Activated CD4-positive, CD25-positive, alpha-beta regulatory T cell (primary cell): ENCODE measurements at regions not wholly inside any gene's neighbourhood (a gene's known extent, or its start where the extent isn't known, plus 50 kb on each side); places are given as distances from the start of the nearest gene placed in this dataset.

Experiments used
- DNase-seq, 4 experiments: peaks; one replicate each; lab custom pipeline; 2025; lab: John Stamatoyannopoulos, UW

DNA sequence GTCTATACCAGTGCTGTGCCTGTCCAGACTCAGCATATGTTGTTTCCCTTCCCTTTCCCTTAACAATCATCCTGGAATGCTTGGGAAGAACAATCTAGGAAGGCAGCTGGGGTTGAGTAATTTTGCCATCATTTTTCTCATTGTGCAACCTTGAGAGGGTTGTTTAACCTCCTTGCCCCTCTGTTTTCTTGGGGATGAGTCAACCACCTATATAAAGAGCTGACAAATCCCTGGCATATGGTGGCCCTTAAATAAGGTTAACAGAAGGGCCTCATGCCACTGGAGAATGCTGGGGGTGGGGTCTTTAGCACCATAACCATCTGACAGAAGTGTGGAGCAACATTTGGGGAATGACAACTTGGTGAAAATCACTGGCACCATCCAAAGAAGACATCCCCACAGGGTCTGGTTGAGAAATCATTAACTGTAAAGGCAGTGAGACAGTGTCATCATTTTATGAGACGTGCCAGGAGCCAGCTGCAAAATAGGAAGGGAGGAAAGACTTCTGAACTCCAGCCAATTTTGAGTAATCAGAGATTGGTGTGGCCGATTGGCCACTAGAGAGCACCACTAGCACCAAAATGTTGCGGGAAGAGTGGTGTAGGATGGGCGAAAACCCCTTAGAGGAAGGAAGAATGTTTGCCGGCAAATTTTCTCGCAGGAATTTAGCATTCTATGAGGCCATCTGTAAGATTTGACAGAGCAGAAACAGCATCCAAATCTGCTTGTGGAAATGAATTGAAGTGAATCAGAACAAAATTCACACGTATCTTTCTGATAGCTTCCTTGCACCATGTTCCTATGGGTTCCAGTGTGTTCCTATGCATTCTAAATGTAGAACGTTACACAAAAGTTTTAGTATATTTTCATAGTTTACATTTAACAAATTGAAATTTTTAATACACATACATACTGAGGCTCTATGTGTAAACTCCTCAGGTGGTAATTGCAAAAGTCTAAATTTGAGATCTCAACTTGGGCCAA, 113.8 kb downstream of the MSX2 start:
- no peak for DNase-seq

DNA sequence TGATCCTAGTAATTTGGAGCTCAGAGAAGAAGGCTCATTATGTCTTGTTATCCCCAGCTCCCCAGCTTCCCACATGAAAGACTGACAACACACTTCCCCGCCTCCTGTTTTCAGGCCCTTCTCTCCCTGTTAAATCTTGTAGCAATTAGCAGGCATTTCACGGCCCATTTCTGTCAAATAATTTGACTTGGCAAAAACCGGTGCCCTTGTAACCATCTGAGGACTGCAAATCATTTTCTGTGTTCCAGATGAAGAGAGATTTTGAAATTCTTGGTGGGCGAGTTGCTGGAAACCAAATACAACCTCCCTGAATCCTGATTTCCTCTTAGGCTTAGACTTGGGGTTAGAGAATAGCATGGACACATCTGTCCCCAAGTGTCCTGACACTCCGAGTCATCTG, 109.7 kb downstream of the MSX2 start:
- no peak for DNase-seq

DNA sequence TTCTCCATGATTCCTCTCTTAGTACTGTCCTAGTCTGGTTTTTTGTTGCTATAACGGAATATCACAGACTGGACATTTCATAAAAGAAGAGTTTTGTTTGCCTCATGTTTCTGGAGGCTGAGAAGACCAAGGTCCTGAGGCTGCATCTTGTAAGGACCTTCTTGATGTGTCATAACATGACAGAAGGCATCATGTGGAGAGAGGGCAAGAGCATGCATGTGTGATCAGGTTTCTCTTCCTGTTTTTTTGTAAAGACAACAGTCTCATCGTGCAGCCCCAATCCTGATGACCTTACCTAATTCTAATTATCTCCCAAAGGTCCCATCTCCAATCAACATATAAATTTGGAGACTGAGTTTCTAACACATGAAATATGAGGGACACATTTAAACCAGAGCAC, 108.4 kb downstream of the MSX2 start:
- DNase-seq: no peak

DNA sequence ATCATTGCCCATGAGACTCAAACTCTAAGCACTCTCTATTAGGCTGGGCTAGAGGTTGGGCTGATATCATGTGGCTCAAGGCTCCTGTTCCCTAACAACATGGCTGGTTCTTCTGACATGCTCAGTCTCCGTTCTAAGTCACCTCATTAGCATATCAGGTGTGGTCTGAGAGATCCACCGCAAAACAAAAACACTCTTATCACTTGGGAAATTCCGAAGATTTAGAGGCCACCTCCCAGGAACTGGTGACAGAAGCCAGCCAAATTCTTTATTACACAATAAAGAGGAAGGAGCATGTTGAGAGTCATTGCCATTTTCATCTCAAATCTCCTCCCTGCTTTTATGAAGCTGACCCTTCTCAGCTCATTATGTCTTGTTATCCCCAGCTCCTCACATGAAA, 107.6 kb downstream of the MSX2 start:
- DNase-seq: no peak

DNA sequence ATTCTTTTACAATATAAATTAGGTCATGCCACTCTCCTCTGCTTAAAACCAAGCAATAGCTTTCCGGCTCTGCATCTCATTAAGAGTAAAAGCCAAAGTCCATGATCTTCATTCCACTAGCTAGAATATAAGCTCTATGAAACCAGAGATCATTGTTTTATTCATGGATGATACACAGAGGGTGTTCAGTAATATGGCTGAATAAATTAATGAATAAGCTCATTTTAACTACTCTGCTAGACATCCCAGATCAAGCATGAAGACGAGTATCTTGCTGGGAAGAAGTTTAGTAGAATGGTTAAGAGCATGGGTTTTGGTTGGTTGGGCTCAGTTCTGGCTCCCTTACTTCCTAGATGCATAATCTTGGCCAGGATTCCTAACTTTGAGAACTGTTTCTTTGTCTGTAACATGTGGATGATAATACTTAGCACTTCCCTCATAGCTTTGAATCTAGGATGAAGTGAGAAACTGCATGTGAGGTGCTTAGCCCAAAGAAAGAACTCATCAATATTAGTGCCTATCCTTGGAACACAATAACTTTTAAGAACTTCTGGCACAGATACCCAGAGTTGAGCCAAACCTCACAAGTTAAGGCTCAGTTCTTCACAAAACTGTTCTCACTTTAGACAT, 106.8 kb downstream of the MSX2 start:
- DNase-seq: no peak

DNA sequence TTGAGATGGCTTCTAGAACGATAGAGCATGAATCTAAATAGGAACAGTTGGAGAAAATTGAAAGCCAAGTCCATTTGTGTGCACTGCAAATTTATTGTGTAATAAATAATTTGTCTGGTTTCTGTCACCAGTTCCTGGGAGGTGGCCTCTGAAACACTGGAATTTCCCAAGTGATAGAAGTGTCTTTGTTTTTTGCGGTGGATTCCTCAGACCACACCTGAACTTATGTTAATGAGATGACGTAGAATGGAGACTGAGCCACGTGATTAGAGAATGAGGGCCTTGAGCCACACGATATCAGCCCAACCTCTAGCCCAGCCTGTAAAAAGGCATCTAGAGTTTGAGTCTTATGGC, 105.1 kb downstream of the MSX2 start:
- no peak for DNase-seq

DNA sequence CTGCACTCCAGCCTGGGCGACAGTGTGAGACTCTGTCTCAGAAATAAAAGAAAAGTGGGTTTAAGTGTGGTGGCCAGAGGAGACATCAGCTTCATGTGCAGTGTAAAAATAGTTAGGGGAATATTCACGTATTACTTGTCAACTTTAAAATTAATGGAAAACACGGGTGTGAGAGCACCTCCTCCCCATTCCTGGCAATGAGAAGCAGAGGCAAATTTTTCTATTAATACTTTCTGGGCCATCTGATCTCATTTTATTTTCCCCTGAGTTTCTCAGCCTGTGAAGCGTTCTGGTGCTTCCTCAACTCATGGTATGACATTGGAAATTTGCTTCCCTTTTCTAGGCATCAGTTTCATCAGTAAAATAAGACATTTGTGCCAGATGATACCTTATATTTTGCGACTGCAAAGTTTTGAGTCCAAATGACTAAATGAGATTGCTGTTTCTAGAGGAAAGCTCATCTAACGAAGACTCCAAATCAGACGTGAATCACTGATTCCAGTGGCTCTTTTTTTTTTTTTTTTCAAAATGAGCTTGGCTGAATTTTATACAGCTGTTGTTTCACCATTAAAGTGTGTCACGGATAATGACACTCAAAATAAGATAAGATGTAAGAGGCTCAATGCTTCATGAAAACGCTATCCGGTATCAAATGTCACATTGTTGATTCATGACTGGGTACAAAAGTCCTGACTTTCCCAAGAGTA, 104.6 kb downstream of the MSX2 start:
- DNase-seq: no peak

DNA sequence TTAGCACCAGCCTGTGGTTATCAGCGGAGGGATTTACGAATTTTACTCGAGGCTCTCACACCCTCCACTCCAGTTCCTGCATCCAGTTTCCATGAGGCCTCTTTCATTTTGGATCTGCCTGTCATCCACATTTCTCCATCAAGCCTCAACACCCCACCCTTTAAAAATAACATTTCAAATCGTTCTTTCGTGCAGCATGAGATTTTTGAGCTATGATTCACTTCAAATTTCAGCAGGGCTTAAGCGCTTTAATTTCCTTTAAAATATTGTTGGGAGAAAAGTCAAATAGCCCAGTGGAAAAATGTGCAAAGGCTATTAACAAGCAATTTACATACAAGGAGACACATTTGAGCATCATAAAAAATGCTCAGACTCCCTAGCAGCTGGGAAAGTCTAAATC, 103.2 kb downstream of the MSX2 start:
- DNase-seq: no peak

DNA sequence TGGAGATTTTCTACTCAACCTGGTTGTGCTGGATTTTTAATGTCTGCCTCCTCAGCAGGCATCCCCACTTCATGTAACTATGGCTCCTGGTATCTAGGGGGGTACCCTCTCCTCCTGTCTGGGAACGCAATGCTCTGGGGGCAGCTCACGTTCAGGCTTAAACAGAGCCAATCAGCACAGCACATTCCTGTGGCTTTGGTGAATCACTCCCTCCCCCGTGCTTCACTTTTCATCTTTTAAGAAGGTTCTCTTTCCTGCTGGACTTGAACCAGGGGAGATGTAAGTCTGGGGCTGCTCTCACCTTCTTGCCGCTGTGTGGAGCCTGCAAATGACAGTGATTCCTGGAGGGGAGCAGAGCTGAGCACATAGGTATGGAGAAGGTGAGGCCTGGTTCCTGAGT, 101.2 kb downstream of the MSX2 start:
- DNase-seq: no peak

DNA sequence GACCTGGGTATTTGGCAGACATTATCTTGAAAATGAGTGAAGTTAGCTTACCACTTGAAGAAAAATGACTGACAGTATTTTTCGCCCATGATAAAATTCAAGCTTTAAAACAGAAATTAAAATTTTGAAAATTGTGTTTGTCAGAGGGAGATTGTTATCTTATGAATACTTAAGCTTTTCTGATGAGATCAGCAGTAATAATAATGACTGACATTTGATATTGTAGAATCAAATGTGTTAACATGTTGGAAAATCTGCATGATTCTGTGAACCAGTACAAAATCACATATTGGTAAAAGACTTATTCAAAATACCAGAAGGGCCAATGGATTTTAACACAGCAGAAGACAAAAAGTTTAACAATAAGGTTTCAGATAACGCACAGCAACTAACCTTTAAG, 94.0 kb downstream of the MSX2 start:
- no peak for DNase-seq

DNA sequence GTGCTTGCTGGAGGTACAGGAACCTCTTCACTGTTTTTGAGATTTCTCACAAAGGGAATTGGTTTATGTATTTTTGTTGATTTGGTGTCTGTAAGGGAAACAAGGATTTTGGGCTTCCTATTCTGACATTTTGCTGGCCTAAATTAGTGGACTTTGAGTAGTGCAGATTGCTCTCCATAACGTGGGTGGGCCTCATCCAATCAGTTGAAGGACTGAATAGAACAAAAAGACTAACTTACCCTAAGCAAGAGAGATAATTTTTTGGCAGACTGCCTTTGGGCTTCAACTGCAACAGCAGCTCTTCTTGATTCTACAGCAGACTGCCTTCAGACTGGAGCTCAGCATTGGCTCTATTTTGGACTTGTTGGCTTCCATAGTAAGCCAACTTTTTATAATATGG, 93.2 kb downstream of the MSX2 start:
- no peak for DNase-seq

DNA sequence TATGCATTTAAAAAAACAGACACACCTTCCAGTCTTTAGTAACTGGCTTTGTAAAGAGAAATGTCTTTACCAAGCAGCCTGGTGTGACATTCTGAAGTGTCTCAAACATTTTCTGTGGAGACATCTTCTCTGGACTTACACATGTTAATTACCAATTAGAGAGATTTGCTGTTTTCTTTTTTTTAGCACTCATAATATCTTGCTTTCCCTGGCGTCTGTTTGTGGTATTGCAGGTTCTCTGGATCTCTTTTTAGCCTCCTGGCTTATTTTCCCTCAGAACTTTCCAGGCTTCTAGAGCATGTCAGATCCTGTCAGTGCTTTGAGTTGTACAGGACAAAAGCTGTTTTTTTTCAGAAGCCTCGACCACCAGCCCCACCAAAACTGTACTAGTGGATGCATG, 92.5 kb downstream of the MSX2 start:
- DNase-seq: no peak

DNA sequence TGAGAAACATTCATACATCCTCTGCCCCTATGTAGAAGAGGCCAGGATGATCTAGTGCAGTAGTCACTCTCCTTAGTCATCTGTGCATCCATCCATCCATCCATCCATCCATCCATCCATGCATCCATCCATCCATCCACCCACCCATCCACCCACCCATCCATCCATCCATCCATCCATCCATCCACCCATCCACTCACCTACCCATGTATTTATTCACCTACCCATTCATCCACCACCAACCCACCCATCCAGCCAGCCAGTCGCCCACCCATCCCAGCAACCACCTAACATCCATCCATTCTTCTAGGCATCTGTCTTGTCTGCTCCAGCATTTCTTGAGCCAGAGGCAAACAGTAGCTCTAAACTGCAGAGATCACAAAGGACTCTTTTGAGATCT, 87.1 kb downstream of the MSX2 start:
- DNase-seq: no peak

DNA sequence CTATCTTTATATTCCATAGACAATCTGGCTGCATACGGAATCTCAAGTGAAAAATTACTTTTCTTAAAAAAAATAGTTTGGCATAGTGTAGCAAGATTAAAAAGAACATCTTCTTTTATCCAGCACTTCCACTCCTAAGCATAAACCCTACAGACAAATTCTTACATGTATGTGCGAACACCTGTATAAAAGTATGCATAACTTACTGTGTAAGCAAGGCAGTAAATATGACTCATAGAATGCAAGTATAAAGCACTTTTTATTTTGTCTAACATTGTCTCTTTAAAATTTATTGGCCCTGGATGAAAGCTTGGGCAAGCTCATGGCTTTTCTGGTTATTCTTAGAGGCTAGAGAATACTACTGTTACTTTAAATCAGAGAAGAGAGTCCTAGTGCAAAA, 86.4 kb downstream of the MSX2 start:
- DNase-seq: no peak

DNA sequence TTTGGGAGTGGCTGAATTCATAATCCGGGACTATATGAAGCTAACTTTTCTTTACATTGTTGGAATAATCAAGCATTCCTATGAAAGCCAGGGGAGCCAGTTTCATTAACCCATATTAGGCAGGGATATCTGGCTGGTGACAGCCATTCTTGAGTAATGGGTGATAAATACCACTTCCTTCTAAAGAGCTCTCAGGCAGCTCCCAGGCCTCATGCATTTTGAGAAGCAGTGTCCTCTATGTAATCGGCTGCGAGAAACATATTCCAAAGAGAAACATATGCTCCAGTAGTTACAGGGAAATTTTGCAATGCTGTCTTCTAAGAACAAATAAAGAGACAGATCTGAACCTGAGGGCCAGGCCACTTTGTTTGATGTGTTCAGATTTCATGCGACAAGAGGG, 83.1 kb downstream of the MSX2 start:
- no peak for DNase-seq

DNA sequence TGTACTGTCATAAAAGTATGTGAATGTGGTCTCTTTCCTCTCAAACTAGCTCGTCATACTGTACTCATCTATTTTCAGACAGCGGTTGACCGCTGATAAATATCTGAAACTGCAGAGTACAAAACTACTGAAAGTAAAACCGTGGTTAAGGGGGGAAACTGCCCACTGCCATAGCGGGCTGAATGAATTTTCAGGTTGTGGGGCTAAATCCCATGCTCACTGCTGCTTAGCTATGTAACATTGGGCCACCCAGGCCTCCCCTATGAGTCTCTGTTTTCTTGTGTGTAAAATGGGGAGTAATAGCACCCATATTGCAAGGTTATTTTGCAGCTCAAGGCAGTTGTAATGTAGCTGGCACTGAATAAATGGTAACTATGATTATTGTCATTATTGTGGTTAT, 82.3 kb downstream of the MSX2 start:
- no peak for DNase-seq

DNA sequence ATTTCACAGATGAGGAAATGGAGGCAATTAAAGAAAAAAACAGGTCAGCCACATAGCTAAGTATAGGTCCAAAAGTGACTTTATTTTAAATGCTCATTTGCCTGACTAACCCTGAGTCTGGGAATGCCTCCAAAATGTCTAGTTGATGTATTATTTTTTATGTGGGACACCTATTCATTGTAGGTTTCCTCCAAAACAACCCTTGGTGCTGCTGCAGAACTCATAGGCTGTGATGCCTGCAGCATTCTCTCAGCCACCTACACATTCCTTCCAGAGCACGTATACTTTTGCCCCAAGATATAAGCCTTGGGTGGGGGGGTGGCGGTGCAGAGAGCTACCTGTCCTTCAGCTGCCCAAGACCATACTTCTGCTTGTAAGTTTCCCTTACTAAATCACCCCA, 77.4 kb downstream of the MSX2 start:
- DNase-seq: no peak

DNA sequence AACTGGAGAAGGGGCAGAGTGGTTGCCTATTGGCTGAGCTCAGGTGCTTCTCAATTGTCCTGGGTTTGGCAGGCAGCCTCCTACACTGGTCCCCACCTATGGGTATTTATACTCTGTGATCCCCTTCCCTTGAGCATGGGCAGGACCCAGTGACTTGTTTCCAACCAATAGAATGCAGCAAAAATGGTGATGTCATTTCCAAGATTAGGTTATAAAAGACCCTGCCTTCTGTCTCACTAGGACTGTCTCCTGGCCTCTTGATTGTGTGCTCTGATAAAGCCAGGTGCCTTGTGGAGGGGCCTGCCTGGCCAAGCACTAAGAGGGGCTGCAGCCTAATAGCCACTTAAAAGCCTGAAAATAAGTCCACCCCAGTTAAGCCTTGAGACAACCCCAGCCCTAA, 76.1 kb downstream of the MSX2 start:
- DNase-seq: no peak

DNA sequence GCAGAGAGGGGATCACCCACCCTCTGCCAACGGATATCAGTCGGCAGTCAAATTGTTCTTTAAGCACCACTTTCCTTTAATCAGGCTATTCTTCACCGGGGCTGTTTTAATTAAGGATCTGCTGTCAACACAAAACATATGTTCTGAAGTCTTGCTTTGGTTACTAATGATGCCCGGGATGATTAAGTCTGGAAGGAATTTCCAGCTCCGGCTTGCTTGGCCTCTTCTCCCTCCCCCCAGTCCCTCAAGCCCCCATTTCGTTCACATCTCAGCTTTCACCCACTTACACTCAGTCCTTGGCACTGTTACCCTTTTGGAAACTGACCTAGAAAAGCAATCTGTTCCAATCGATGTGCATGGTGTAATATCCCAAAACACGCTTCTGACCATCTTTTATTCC, 74.7 kb downstream of the MSX2 start:
- no peak for DNase-seq

DNA sequence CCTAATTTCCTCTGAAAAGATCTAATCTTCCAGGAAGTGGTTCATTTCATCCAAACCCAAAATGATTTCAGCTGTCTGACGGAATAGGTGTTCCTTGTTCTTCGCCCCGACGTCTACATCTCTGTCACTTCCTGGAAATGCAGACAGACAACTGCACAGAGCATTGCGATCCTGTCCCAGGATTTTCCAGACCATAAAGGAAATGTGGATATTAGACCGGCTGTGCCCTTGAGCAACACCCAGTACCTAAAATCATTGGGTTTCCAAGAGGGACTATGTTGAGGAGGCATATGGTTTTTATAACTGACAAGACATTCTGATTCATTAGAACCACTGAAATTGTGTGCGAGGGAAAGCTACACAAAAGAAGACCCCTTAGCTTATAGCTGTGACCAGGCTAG, 74.2 kb downstream of the MSX2 start:
- DNase-seq: no peak

DNA sequence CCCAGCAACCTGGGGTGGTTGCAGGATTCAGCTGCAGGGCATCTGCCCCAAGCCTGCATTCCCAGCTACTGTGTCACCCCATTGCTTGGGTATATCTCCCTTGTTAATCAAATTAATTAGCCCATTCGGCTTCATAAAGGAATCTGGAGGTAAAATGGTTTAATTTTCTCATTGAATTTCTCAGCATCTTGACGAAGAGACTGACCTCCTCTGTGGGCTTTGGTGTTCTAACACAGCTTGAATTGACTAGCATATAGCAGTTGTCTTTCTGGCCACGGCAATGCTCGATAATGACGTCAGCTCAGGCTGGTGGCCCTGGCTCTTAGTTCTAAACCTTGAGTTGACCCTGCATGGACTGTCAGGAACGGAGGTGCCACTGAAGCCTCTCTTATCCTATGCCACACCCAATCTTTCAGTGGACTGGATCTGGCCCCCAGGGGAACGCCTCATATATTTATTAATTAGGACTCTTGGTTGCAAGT, 72.4 kb downstream of the MSX2 start:
- no peak for DNase-seq

DNA sequence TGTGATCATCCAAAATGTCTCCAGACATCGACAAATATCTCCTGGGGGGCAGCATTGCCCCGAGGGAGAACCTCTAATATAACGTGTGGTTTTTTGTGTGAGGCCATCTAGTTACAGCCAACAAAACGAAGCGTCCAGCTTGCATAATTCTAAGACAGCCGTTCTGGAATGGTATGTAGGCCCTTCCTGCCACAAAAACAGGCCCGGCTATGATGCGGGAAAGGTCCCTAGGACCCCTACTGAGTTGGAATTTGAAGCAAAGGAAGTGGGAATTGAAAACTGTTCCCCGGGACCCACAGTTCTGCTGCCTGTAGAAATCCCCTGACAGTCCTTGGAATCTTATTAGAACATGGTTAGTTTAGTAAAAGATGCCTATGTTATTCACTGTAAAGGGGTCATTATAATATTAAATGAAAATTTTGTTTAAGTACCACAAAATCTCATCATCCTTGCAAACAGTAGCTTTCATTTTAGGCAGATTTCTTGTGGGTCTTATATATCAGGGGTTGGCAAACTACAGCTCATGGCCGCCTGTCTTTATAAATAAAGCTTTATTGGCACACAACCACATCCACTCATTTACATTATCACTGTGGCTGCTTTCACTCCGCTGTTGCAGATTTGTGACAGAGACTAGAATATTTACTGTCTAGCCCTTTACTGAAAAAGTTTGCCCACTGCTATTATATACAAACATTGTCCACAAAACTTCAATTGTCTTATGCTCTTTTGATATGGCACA, 70.7 kb downstream of the MSX2 start:
- no peak for DNase-seq
